ENCODE measurements at regions not wholly inside any gene's neighbourhood (a gene's known extent, or its start where the extent isn't known, plus 50 kb on each side); places are given as distances from the start of the nearest gene placed in this dataset.
A peak's percentile ranks its signal among the peaks of the same experiment; 100 is the strongest.
"Not testable (repeated sequence)": the region's sequence is repeated elsewhere in the genome, so short reads cannot be mapped to it uniquely, and the experiment has no call there.

DNA sequence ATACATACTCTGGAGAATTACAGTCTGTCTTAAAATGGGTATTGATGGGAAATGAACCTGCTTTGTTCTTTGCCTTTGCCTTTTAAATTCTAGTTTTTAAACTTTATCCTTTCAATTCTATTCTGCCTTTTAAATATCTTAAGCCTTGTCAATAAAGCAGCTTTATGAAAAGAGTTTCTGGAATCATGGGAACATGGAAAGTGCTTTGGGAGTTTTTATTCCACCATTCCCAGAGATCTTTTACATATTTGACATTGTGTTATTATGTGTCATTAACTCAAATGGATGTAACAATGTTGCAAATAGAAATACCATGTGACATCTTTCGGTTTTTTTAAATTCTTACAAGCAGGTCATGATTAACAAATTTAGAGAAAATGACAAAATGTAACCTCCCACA lies 555.7 kb upstream of the ANO3 start:
- no peak for DNase-seq

DNA sequence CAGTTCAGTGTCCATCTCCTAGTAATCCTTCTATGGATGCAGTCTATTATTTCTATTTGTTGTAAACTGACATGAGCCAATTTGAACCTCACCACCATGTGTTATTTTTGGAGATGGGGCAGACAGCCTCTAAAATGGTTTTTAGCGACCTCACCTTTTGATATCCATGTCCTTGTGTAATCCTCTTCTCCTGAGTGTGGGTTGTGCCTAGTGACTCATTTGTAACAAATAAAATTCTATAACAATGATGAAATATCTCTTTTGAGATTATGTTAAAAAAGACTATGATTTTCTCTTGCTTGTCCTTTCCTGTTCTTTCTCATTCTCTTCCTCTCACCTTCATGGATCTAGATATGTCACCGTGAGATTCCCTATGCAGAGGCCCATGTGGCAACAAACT lies 554.6 kb upstream of the ANO3 start:
- DNase-seq = peak; percentile 17

DNA sequence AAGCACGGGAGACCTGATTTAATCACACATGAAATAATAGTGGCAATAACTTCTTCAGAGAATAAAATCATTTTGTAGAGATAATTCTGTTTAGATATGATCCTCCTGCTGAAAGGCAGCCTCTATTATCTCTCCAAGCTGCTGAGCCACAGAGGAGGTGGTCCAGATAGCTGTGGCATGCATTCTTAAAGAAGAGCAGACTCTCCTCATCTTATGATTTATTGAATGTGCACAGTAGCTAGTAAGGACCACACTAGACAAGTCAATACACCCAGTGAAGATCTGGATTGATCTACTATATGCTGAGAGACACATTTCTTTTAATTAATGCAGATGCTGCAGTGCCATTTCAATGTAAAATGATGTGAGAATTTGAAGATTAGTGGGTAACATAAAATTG lies 552.9 kb upstream of the ANO3 start:
- no peak for DNase-seq

DNA sequence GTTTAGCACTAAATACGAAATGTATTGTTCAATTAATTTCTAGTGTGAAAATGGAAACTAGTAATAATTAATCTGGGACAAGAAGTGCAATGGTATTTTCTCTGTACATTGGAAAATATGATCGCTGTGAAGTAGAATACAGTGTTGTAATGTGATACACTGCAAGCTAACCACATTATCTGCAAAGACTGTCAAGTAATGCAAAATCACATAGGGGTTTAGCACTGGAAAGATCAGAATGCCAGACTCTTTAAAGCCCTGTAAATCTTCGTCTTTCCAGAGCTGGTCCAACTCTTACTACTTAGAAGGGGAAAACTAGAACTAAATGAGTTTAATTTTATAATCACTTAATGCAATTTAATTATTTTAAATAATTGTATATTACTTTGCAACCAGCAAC lies 544.5 kb upstream of the ANO3 start:
- peak; percentile 30 for DNase-seq

DNA sequence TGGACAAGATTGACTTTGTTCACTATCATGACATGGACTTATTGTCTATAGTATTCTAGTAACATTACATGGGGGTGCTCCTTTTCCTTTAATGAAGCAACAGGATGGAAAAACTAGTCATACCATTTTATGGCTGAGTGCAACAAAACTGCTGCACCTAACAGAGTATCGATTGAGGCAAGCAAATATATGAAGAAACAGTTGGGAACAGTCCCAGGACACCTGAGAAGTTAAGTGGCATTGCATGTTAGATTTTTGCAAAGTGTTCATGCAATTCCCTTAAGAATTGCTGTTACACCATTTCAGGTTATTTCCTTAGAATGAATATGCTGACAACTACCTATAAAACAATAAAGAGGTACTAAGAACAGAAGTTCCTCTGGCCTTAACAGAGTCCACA lies 541.5 kb upstream of the ANO3 start:
- DNase-seq = no peak

DNA sequence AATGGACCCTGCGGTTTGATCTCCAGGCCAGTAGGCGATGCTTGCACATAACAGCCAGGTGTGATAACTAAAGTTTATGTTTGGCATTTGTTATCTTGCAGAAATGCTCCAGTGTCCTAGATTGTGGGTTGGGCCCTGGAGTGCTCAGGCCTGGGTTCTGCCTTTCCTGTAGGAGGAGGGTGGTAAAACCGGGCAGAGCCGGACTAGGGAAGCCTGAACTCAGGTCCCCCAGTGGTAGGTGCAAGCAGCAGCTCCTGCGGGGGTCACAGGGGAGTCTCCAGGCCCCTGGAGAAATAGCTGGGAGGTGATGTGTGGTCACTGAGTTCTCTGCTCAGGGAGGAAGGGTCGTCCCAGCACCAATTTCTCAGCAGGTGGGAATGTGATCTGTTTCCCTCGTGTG lies 538.3 kb upstream of the ANO3 start:
- DNase-seq = no peak

DNA sequence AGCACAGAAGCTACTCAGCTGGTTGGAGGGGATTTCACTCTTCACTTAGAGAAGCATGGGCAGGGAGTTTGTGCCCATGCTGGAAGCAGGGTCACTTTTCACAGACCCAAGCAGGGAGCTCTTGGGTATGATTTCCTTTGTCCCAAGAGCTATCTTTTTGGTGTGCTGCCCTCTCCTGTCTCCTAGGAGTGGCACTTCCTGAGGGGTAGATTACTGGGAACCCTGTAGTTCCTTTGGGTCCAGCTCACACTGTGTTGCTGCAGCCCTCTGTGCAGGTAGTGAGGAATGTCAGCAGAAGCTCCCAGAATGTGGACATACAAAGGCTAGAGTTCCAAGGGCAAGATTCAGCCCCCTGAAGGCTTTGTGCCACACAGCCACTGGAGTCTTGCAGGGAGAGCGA lies 537.1 kb upstream of the ANO3 start:
- DNase-seq = no peak

DNA sequence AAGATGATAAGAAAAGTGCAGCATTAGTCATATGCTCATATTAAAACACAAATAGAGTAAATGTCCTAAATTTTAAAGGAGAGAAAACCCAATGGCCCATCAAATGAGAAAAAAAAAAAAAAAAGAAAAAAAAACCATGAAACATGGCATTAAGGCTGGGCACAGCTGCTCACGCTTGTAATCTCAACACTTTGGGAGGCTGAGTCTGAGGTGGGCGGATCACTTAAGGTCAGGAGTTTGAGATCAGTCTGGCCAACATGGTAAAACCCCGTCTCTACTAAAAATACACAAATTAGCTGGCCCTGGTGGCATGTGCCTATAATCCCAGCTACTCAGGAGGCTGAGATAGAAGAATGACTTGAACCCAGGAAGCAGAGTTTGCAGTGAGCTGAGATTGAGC lies 515.5 kb upstream of the ANO3 start:
- DNase-seq = no peak

DNA sequence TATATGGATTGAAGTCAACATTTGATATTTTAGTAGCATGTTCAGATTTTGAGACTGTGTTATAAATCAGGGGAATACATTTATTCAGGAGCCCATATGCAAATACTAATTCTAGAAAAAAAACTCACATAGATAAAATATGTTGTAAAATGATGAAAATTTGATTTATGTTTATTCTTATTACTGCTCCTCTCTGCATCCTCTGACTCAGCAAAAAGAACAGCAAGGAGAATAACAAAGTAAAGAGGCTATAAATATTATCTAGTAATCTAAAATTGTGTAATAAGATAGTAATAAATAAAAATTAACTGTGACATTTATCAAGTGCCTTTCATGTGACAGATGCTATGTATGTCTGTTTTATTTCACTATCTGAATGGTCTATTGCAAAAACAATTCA lies 507.2 kb upstream of the ANO3 start:
- DNase-seq = no peak

DNA sequence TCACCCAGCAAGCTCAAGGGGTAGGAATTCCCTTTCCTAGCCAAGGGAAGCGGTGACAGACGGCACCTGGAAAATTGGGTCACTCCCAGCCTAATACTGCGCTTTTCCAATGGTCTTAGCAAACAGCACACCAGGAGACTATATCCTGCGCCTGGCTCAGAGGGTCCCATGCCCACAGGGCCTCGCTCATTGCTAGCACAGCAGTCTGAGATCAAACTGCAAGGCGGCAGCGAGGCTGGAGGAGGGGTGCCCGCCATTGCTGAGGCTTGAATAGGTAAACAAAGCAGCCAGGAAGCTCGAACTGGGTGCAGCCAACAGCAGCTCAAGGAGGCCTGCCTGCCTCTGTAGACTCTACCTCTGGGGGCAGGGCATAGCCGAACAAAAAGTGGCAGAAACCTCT lies 500.4 kb upstream of the ANO3 start:
- not testable (repeated sequence) for DNase-seq

DNA sequence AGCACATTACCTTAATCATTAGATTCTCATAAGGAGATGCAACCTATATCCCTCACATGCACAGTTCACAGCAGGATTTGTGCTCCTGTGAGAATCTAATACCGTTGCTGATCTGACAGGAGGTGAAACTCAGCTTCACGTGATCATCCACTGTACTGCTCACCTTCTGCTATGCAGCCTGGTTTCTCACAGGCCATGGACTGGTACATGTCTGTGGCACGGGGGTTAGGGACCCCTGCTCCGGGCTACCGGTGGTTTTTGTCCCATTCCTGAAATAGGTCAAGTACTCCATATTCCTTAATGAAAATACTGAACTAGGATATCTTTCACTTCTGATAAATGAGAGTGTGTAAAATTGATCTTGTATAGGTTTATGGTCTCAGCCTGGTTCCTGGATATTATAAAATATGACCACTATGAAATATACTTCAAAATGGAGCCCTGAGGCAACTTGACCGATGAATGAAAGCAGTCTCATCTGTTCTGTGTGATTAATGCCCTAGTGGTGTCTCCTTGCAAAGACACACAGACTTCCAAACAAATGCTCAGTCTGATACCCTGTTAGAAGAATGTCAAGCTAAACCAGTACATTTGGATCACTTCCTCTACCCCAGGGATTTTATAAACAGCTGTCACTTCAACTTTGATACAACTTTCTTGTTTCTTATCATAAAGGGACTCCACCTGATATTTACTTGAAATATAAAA lies 492.9 kb upstream of the ANO3 start:
- DNase-seq = no peak

DNA sequence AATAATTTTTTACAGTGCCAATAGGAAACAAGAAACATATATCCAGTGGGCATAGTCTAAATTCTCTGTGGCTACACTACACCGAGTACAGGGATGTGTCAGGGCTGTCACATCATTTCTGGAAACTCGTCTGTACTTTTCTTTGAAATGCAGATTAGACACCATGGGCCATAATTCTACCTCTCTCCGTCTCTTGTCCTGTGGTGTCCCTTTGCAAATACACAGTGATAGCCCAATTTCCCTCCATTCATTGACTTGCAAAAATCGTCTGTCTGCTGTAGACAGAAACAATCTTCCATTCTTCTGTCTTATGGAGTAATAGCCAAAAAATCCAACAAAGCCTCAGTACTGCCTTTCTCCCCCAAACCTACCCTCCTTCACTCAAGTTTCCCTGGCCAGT lies 487.1 kb upstream of the ANO3 start:
- DNase-seq = no peak

DNA sequence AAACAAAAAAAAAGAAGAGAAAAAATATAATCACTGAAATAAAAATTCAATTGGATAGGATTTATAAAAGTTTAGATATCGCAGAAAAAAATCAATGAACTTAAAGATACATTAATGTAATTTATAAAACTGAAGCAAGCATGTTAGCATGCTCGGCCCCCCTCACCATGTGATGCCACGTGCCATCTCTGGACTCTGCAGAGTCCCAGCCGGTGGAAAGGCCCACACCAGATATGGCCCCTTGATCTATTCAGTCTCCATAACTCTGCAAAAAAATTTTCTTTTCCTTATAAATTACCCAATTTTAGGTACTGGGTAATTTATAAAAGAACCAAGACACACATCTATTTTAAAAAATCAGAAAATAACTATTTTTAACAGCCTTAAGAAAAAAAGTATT lies 476.0 kb upstream of the ANO3 start:
- no peak for DNase-seq

DNA sequence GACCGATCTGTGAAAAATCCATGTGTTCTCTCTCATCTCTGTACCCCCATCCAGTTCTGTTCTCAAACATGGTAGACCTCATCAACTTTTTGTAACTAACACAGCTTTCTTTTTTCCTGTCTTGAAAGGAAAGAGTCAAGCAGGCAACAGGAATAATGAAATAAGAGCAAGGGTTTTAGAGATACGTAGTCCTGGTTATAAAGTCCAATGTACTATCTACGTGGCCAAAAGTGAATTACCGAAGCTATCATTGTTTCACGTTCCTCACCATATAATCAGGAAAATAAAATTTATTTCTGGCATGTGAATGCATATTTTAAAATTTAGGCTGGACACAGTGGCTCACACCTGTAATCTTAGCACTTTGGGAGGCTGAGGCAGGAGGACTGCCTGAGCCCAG lies 472.2 kb upstream of the ANO3 start:
- DNase-seq = no peak

DNA sequence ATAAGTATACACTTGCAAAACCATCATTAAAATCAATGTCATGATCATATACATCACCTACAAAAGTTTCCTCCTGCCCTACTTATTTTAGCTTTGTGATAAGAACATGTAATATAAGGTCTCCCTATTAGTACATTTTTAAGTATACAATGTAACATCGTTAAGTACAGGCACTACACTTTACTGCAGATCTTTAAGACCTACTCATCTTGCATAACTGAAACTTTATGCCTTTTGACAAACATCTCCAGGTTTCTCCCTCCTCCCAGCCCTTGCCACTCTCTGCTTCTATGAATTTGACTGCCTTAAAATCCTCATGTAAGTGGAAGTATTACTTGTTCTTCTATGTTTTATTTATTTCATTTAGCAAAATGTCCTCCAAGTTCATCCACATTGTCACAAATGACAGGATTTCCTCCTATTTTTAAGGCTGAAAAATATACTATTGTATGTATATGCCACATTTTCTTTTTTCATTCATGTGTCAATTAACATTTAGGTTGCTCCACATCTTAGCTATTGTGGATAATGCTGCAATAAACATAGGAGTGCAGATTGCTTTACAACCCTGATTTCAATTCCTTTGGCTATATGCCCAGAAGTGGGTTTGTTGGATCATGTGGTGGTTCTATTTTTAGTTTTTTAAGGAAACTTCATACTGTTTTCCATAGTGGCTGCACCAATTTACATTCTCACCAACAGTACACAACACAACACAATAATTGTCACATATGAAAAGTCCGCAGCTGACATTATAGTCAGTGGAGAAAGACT lies 471.1 kb upstream of the ANO3 start:
- no peak for DNase-seq

DNA sequence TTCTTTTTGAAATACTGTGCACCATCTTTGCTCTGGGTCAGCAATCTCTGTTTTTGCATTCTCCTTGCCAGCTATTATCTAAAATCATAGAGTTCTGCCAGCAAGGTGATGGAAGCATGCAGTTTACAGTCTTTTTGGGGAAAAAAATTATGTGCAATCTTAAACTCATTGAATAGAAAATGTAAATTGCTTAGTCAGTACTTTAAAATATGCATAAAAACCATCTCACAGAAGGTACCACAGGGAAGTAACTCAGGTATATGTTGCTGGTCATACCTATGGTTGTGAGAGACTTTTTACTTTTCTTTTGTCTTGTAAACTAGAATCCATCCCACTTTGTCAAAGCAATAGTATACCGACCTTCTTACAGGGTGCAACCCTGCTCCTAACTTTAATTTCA lies 469.8 kb upstream of the ANO3 start:
- no peak for DNase-seq

DNA sequence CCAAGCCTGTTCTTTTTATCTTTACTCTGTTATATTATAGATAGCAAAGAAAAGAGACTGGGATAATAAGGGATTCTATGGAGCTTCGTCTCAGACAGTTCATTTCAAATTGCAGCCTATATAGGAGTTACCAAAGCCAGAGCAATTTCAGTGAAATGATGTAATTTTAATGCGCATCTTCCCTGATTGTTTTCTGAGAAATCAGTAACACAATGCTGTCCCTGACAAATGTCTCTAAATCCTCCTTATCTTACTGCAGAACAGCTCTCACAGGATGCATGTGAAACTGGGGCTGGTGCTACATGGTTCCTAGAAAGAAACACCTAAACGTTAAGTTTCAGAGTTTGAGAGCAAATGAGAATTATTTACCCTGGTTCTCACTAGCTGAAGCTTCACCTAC lies 467.9 kb upstream of the ANO3 start:
- no peak for DNase-seq

DNA sequence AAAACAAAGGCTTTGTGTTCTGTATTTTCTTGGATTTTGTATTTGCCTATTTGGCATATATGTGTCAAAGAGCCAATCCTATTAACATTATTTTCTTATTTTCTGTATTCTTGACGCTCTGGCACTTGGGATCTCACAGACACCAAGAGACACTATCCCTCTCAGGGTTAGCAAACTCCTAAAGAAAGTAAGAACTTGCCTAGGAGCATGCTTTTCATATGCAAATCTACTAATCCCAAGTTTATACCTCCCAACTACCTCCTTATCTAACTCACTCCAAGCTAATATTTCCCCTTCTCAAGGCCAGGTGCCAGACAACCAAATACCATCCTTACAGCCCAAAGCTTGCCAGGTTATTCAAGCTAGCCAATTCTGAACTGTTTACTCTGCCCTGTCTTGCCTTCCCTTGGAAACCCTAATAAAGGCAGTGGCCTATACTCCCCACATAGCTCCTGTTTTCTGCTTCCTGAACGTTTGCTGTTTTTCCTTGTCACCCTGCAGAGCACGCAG lies 455.4 kb upstream of the ANO3 start:
- no peak for DNase-seq

DNA sequence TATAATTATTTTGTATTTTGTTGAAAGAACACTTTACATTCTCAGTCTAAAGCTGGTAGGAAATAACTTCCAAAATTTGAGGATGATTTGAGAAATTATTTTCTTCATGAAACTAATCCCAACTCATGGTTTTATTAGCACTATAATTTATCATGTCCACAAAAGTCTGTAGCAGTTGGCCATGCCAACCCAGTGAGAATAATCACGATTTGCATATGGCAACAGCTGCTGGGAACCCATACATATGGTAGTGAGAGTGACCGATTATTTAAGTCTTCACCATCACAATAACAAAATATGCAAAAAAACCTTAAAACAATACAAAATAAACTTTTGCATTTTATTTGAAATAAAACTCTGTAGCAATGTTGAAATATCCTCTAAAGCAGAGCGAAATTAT lies 445.9 kb upstream of the ANO3 start:
- no peak for DNase-seq

DNA sequence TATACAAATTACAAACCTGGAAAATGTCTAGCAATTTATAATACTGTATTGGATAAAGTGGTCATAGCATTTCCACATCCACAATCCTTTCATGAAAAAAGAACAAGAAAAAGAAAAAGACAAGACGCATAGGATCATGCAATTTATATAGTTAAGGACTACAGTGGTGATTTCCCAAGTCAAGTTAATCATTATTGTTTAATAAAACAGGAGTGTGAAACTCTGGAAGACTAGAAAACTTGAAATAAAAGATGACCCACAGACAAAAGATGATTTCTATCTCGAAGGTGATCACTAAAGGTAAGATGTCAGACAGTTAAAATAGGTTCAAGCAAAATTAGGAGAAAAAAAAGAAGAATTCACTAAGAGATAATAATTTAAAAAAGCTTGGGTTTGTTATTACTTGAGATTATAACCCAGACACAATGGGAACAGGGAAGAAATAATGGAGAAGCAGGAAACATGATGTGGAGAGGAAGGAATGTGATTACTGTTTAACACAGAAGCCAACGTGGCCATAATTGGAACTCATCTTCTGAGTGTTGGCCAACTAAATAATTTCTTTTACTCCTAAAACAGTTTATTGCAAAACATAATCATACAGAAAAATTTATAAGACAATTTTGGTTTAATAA lies 441.2 kb upstream of the ANO3 start:
- no peak for DNase-seq

DNA sequence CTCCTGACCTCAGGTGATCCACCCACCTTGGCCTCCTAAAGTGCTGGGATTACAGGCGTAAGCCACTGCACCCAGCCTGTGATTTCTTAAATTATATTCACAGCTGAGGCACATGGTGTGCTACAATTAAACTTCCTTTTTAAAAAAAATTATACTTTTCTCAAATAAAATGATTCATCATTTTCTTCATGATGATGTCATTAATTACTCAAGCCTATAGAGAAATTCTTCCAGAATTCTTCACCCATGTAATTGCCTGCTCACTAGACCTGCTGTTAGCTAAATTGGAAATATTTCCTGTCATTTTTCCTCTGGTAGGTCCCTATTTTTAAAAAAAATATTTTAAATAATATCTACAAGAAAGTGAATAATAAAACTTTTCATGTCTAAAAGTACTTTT lies 440.0 kb upstream of the ANO3 start:
- DNase-seq = no peak

DNA sequence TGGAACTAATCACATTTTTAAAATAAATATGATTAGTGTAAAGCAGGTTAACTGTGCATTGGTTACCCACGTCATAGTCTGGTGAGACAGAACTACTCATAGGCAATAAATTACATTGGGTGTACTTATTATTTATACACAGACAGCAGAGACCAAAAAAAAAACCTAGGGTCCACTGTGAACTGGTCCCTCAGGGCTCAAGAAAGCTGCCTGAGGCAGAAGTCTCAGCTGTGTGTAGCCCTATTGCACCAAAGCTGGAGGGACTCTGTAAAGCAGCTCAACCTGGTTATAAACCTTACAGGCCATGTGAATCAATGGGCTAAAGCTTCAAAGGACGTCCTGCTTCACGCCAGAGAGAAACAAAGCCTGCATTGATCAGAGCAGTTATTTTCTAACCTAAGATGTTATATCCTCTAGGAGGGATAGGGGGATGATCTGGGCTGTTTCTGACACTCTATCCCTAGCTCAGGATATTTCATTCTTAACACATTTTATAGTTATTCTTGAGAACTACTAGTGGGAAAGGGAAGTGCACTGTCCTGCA lies 432.2 kb upstream of the ANO3 start:
- no peak for DNase-seq

DNA sequence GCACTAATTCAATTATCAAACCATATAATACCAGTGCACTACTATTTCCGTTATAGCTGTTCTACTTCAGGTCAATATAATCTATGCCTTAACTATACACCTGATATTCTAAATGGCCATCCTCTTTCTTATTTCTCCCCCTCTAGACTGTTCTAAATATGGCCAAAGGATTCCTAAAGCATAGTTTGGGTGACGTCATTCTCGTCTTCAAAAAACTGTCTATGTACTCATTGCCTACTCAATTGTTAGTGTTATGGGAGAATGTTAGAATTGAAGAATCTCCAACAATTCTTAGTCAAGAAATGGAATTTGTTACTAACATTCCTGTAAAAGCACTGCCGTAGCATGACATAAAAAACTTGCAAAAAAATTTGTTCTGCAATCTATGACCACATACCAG lies 431.1 kb upstream of the ANO3 start:
- DNase-seq = no peak

DNA sequence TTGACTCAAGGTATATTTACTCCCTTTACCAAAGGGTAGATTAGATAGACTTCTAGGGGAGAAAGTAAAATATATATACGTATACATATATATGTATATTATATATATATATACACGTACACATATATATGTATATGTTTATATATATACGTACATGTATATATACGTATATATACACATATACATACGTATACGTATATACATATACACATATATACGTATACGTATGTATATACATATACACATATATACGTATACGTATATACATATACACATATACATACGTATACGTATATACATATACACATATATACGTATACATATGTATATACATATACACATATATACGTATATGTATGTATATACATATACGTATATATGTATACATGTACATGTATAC lies 430.5 kb upstream of the ANO3 start:
- no peak for DNase-seq
